GM12878 (cell line): ENCODE measurements at regions not wholly inside any gene's neighbourhood (a gene's known extent, or its start where the extent isn't known, plus 50 kb on each side); places are given as distances from the start of the nearest gene placed in this dataset.

Experiments used
- ASH2L ChIP-seq: fragments of 300-600, 200-600 bp; sonication (generic); IDR thresholded peaks from 2 replicates; pipeline ENCODE4 v1.6.1; 2017; ENCODE audit warnings: low read depth, mild to moderate bottlenecking, borderline replicate concordance
- FOXK2 ChIP-seq: fragments of 450-650 bp; IDR thresholded peaks from 2 replicates; pipeline ENCODE4 v1.6.1; 2017; ENCODE audit warnings: mild to moderate bottlenecking, moderate library complexity
- MXI1 ChIP-seq: fragments of 150-350 bp; IDR thresholded peaks from 2 replicates; pipeline ENCODE4 v1.6.1; 2011; ENCODE audit warnings: low read depth, mild to moderate bottlenecking, inconsistent platforms, low read length, improper control_type of control experiment
- SMC3 ChIP-seq: IDR thresholded peaks from 2 replicates; pipeline ENCODE4 v1.6.1; 2011; ENCODE audit warnings: low read length, improper control_type of control experiment, borderline replicate concordance
- SP1 ChIP-seq: IDR thresholded peaks from one replicate; pipeline ENCODE4 v1.6.1; 2011; ENCODE audit warnings: low read depth, low read length
- TF ChIP-seq, protein P1 (sequence below): IDR thresholded peaks from 2 replicates; pipeline ENCODE4 v1.6.1; 2011; ENCODE audit warnings: borderline replicate concordance, low read depth, mild to moderate bottlenecking, moderate library complexity, mixed read lengths, low read length; ENCODE audit not compliant: insufficient read depth; ENCODE audit errors: extremely low read length
- TF ChIP-seq, protein P2 (sequence below), 3 experiments: IDR thresholded peaks in 2 of 3; conservative IDR thresholded peaks in 1 of 3; 2 replicates each; pipeline ENCODE4 v1.5.1; 2011; ENCODE audit warnings: low read depth in 3 of 3, low read length in 3 of 3, mild to moderate bottlenecking in 3 of 3, control low read depth in 2 of 3, moderate library complexity in 2 of 3, inconsistent platforms in 1 of 3, mixed read lengths in 1 of 3; ENCODE audit not compliant: control insufficient read depth in 2 of 3, insufficient read depth in 1 of 3; ENCODE audit errors: extremely low read depth in 1 of 3
- TF ChIP-seq, protein P3 (sequence below): fragments of 450-650 bp; IDR thresholded peaks from 2 replicates; pipeline ENCODE4 v1.6.1; 2017; ENCODE audit warnings: mild to moderate bottlenecking, moderate library complexity

DNA sequence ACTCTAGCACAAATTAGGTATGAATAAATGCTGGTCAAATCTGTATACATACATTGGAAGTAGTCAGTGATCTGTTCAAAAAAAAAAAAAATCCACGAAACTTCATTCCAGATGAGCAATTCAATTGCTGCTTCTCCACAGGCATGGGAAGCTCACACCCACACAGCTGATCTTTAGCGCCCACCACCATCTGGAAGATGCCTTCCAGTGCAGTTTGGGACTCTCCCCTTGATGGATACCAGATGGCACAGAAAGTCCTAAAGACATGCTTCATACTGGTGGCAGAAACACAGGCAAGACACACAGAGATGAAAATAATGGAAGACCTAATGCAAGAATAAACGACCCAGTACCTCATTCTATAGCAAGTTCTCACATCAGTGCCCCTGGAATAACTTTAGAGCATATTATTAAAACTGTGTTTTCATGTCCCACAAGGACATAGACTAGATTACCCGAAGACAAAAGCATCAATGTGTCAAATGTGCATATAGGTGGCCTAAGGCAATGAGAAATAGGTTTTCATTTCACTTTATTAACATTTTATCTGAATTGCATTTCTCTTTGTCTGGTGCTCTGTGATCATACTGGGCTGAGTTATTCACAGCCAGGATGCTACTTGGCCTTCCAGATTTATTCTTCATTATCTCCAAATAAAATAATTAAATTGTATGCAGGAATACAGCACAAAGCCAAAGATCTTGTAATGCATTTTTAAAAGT, 135.4 kb upstream of the TAS2R1 start:
- no peak for TF ChIP-seq FOXK2
- TF ChIP-seq, protein P1, sequence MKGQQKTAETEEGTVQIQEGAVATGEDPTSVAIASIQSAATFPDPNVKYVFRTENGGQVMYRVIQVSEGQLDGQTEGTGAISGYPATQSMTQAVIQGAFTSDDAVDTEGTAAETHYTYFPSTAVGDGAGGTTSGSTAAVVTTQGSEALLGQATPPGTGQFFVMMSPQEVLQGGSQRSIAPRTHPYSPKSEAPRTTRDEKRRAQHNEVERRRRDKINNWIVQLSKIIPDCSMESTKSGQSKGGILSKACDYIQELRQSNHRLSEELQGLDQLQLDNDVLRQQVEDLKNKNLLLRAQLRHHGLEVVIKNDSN, result no peak
- TF ChIP-seq MXI1, result no peak
- TF ChIP-seq, protein P2, sequence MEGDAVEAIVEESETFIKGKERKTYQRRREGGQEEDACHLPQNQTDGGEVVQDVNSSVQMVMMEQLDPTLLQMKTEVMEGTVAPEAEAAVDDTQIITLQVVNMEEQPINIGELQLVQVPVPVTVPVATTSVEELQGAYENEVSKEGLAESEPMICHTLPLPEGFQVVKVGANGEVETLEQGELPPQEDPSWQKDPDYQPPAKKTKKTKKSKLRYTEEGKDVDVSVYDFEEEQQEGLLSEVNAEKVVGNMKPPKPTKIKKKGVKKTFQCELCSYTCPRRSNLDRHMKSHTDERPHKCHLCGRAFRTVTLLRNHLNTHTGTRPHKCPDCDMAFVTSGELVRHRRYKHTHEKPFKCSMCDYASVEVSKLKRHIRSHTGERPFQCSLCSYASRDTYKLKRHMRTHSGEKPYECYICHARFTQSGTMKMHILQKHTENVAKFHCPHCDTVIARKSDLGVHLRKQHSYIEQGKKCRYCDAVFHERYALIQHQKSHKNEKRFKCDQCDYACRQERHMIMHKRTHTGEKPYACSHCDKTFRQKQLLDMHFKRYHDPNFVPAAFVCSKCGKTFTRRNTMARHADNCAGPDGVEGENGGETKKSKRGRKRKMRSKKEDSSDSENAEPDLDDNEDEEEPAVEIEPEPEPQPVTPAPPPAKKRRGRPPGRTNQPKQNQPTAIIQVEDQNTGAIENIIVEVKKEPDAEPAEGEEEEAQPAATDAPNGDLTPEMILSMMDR (IDR thresholded peaks at IDR 0.05 in 2 of 3, conservative IDR thresholded peaks at IDR 0.05 in 1 of 3; ENCODE audit: control insufficient read depth in 2 of 3, extremely low read depth in 1 of 3, insufficient read depth in 1 of 3, low read depth in 3 of 3, low read length in 3 of 3), result no peak
- TF ChIP-seq, protein P3, sequence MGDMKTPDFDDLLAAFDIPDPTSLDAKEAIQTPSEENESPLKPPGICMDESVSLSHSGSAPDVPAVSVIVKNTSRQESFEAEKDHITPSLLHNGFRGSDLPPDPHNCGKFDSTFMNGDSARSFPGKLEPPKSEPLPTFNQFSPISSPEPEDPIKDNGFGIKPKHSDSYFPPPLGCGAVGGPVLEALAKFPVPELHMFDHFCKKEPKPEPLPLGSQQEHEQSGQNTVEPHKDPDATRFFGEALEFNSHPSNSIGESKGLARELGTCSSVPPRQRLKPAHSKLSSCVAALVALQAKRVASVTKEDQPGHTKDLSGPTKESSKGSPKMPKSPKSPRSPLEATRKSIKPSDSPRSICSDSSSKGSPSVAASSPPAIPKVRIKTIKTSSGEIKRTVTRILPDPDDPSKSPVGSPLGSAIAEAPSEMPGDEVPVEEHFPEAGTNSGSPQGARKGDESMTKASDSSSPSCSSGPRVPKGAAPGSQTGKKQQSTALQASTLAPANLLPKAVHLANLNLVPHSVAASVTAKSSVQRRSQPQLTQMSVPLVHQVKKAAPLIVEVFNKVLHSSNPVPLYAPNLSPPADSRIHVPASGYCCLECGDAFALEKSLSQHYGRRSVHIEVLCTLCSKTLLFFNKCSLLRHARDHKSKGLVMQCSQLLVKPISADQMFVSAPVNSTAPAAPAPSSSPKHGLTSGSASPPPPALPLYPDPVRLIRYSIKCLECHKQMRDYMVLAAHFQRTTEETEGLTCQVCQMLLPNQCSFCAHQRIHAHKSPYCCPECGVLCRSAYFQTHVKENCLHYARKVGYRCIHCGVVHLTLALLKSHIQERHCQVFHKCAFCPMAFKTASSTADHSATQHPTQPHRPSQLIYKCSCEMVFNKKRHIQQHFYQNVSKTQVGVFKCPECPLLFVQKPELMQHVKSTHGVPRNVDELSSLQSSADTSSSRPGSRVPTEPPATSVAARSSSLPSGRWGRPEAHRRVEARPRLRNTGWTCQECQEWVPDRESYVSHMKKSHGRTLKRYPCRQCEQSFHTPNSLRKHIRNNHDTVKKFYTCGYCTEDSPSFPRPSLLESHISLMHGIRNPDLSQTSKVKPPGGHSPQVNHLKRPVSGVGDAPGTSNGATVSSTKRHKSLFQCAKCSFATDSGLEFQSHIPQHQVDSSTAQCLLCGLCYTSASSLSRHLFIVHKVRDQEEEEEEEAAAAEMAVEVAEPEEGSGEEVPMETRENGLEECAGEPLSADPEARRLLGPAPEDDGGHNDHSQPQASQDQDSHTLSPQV, result no peak
- TF ChIP-seq ASH2L, result no peak
- TF ChIP-seq SP1, result no peak
- no peak for TF ChIP-seq SMC3
